ENCODE measurements at regions not wholly inside any gene's neighbourhood (a gene's known extent, or its start where the extent isn't known, plus 50 kb on each side); places are given as distances from the start of the nearest gene placed in this dataset.

DNA sequence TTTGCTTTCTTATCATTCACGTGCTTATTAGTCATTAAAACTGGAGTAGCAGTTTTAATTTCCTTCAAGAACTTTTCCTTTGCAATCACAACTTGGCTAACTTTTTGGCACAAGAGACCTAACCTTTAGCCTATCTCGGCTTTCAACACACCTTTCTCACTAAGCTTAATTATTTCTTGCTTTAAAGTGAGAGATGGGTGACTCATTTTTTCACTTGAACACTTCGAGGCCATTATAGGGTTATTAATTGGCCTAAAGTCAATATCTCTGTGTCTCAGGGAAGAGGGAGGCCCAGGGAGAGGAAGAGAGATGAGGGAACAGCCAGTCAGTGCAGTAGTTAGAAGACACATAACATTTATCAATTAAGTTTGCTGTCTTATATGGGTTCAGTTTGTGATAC lies 289.8 kb downstream of the RBM43 start:
- H3K9ac ChIP-seq = no peak overlapping the region
- TF ChIP-seq Cebpa-rat (IDR thresholded peaks at IDR 0.05) = no peak
- H3K4me2 ChIP-seq = no peak overlapping the region
- no peaks in the 10 kb centered on the region for H3K9me3 ChIP-seq
- H3K36me3 ChIP-seq = no peaks in the 10 kb centered on the region
- H3K27me3 ChIP-seq = no peaks in the 10 kb centered on the region
- no peaks in the 10 kb centered on the region for H4K20me1 ChIP-seq
- no peak overlapping the region for H3K27ac ChIP-seq
- no peaks in the 10 kb centered on the region for H3K4me1 ChIP-seq
- no peak overlapping the region for H3K4me3 ChIP-seq

- H3K9me3 ChIP-seq = no peaks in the 10 kb centered on the region
- no peak overlapping the region for H3K4me3 ChIP-seq
- H3K9ac ChIP-seq = no peak overlapping the region
Observed at GRCh38 chr2:150963336-150963735, 298.3 kb downstream of the RBM43 start.

GRCh38 chr2:150955231-150955630 lies 306.4 kb downstream of the RBM43 start:
- H3K36me3 ChIP-seq = no peaks in the 10 kb centered on the region
- H3K4me3 ChIP-seq = no peak overlapping the region
- no peaks in the 10 kb centered on the region for H3K27me3 ChIP-seq
- H3K4me1 ChIP-seq = no peaks in the 10 kb centered on the region
- H4K20me1 ChIP-seq = no peaks in the 10 kb centered on the region
- no peaks in the 10 kb centered on the region for H3K9me3 ChIP-seq
- H3K27ac ChIP-seq = no peak overlapping the region
- no peak for TF ChIP-seq Cebpa-rat (IDR thresholded peaks at IDR 0.05)
- no peak overlapping the region for H3K9ac ChIP-seq
- H3K4me2 ChIP-seq = no peak overlapping the region

More at GRCh38 chr2:150963336-150963735, 298.3 kb downstream of the RBM43 start:
- Histone ChIP-seq H3K4me2 (no peak overlapping the region), H3K36me3 (no peaks in the 10 kb centered on the region), H4K20me1 (no peaks in the 10 kb centered on the region), H3K27ac (no peak overlapping the region), H3K4me1 (no peaks in the 10 kb centered on the region), H3K27me3 (no peaks in the 10 kb centered on the region)
- no peak for TF ChIP-seq Cebpa-rat (IDR thresholded peaks at IDR 0.05)

DNA sequence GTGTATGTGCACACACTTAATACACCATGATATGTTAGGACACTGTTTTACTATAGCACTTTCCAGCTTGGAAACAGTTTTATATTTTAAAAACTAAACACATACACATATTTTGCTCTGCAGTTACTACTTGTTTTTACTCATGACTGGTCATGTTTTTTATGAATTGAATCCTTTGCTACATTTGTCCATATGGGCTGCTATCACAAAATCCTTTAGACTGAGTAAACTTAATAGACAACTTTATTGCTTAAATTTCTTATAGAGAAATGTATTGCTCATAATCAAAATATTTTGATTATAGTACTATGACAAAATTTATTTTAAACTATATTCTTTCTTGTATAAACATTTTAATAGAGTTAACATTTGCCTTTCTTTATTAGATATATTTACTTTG lies 314.8 kb downstream of the RBM43 start:
- Histone ChIP-seq H4K20me1 (no peaks in the 10 kb centered on the region), H3K4me3 (no peak overlapping the region)

GRCh38 chr2:150944315-150944714 lies 317.3 kb downstream of the RBM43 start:
- no peak overlapping the region for H3K9ac ChIP-seq
- no peak for TF ChIP-seq Cebpa-rat (IDR thresholded peaks at IDR 0.05)
- no peaks in the 10 kb centered on the region for H3K4me1 ChIP-seq
- H3K9me3 ChIP-seq = no peaks in the 10 kb centered on the region
- no peak overlapping the region for H3K4me2 ChIP-seq
- no peaks in the 10 kb centered on the region for H3K36me3 ChIP-seq
- no peak overlapping the region for H3K27ac ChIP-seq
- H4K20me1 ChIP-seq = no peaks in the 10 kb centered on the region
- H3K27me3 ChIP-seq = no peaks in the 10 kb centered on the region
- no peak overlapping the region for H3K4me3 ChIP-seq

More for the DNA sequence above, 314.8 kb downstream of the RBM43 start:
- Histone ChIP-seq H3K27ac (no peak overlapping the region), H3K9ac (no peak overlapping the region), H3K36me3 (no peaks in the 10 kb centered on the region), H3K27me3 (no peaks in the 10 kb centered on the region), H3K4me1 (no peaks in the 10 kb centered on the region), H3K4me2 (no peak overlapping the region), H3K9me3 (no peaks in the 10 kb centered on the region)
- TF ChIP-seq Cebpa-rat (IDR thresholded peaks at IDR 0.05) = no peak

- Histone ChIP-seq H3K9me3 (no peaks in the 10 kb centered on the region), H3K27me3 (no peaks in the 10 kb centered on the region), H3K4me2 (no peak overlapping the region), H3K4me1 (no peaks in the 10 kb centered on the region), H3K36me3 (no peaks in the 10 kb centered on the region), H3K9ac (no peak overlapping the region), H3K4me3 (no peak overlapping the region), H4K20me1 (no peaks in the 10 kb centered on the region), H3K27ac (no peak overlapping the region)
- TF ChIP-seq Cebpa-rat (IDR thresholded peaks at IDR 0.05) = no peak
Observed at GRCh38 chr2:150939087-150939486, 322.6 kb downstream of the RBM43 start.

- TF ChIP-seq Cebpa-rat (IDR thresholded peaks at IDR 0.05) = no peak
- no peak overlapping the region for H3K9ac ChIP-seq
- no peaks in the 10 kb centered on the region for H3K9me3 ChIP-seq
- H3K4me1 ChIP-seq = no peaks in the 10 kb centered on the region
- H3K4me3 ChIP-seq = no peak overlapping the region
- no peaks in the 10 kb centered on the region for H4K20me1 ChIP-seq
- no peaks in the 10 kb centered on the region for H3K36me3 ChIP-seq
- no peak overlapping the region for H3K27ac ChIP-seq
- no peak overlapping the region for H3K4me2 ChIP-seq
- no peaks in the 10 kb centered on the region for H3K27me3 ChIP-seq
Observed at GRCh38 chr2:150938527-150938926, 323.1 kb downstream of the RBM43 start.

DNA sequence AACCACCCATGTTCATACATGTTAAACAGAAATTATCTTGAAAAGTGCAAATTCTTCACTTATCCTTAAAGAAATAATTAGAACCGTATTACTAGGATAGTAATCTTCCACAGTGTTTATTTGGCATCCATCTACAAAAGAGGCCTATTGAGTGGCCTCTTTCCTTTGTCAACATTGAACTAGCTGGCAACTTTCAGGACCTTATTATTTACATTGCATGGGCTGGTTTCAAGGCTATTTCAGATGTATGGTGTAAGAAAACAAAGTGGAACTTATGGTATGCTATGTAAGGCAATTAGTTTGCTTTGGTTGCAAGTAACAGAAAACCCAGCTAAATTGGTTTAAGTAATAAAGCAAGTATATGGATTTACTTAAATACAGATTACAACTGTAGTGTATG lies 324.6 kb downstream of the RBM43 start:
- no peak overlapping the region for H3K27ac ChIP-seq

GRCh38 chr2:150931451-150931850 lies 330.2 kb downstream of the RBM43 start:
- Histone ChIP-seq H3K27ac (no peak overlapping the region), H3K4me2 (no peak overlapping the region), H3K9ac (no peak overlapping the region), H3K27me3 (no peaks in the 10 kb centered on the region), H3K4me3 (no peak overlapping the region), H4K20me1 (no peaks in the 10 kb centered on the region), H3K36me3 (no peaks in the 10 kb centered on the region), H3K9me3 (no peaks in the 10 kb centered on the region), H3K4me1 (no peaks in the 10 kb centered on the region)
- TF ChIP-seq Cebpa-rat (IDR thresholded peaks at IDR 0.05) = no peak

More for the DNA sequence above, 324.6 kb downstream of the RBM43 start:
- no peaks in the 10 kb centered on the region for H3K9me3 ChIP-seq
- no peaks in the 10 kb centered on the region for H3K27me3 ChIP-seq
- H3K4me2 ChIP-seq = no peak overlapping the region
- H3K9ac ChIP-seq = no peak overlapping the region
- H3K4me1 ChIP-seq = no peaks in the 10 kb centered on the region
- H3K36me3 ChIP-seq = no peaks in the 10 kb centered on the region
- no peaks in the 10 kb centered on the region for H4K20me1 ChIP-seq
- H3K4me3 ChIP-seq = no peak overlapping the region
- no peak for TF ChIP-seq Cebpa-rat (IDR thresholded peaks at IDR 0.05)

DNA sequence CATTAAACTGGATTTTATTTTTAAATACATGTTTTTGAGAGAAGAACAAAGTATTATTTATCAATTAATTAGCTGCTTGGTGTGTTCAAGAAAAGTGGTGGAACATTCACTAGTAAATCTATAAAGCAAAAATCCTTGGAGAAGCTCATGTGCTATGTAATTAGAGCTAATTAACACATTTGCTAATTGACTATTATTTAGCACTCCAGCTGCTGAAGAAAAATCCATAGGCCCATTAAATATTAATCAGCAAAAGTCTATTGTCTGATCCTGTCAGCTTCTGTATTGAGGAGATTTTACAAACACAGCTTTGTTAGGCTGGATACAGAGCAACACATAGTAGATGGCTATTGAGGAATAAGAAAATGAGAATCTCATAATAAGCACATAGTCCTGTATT lies 336.1 kb downstream of the RBM43 start:
- H4K20me1 ChIP-seq = no peaks in the 10 kb centered on the region
- TF ChIP-seq Cebpa-rat (IDR thresholded peaks at IDR 0.05) = no peak
- H3K4me1 ChIP-seq = no peaks in the 10 kb centered on the region
- no peak overlapping the region for H3K4me3 ChIP-seq
- H3K4me2 ChIP-seq = no peak overlapping the region
- H3K27me3 ChIP-seq = no peaks in the 10 kb centered on the region
- H3K27ac ChIP-seq = no peak overlapping the region
- H3K36me3 ChIP-seq = no peaks in the 10 kb centered on the region
- H3K9ac ChIP-seq = no peak overlapping the region
- no peaks in the 10 kb centered on the region for H3K9me3 ChIP-seq

DNA sequence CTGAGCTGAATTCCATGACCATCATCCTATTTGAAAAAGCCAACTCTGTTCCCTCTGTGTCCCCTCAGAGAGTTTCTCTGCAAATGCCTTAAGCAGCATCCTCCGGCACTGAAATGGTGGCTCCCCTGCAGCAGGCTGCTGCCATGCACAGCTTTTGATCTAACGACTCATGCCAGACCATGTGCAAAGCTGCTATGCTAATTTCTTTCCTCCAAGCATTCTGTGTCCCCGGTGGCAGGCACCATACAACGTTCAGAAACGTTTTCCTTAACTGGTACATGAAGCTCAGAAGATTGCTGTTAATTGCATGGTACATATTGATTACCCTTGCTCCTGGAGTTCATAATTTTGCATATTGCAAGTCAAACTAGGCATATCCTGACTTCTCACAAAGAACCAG lies 336.8 kb downstream of the RBM43 start:
- Histone ChIP-seq H4K20me1 (no peaks in the 10 kb centered on the region), H3K9me3 (no peaks in the 10 kb centered on the region), H3K27ac (no peak overlapping the region), H3K27me3 (no peaks in the 10 kb centered on the region), H3K36me3 (no peaks in the 10 kb centered on the region), H3K4me3 (no peak overlapping the region), H3K4me1 (no peaks in the 10 kb centered on the region), H3K4me2 (no peak overlapping the region), H3K9ac (no peak overlapping the region)
- no peak for TF ChIP-seq Cebpa-rat (IDR thresholded peaks at IDR 0.05)

All from BLaER1 (cell line).